Astrocyte of the spinal cord (primary cell): ENCODE measurements at regions not wholly inside any gene's neighbourhood (a gene's known extent, or its start where the extent isn't known, plus 50 kb on each side); places are given as distances from the start of the nearest gene placed in this dataset.

Source experiments
- DNase-seq: peaks from one replicate; pipeline ENCODE4 v3.0.0; 2011; ENCODE audit warnings: low read depth, low spot score
- H3K4me3 ChIP-seq: 2 replicates; pipeline ENCODE4 v1.5.1; 2011; ENCODE audit warnings: low read depth, mild to moderate bottlenecking, low read length, moderate library complexity
- CTCF ChIP-seq: IDR thresholded peaks from 2 replicates; pipeline ENCODE4 v1.5.1; 2012; ENCODE audit warnings: low read depth, mild to moderate bottlenecking, low read length, inconsistent platforms
- in situ Hi-C: cut with HindIII; loops from 2 replicates; pipeline ENCODE4 v1.10.0; 2017; ENCODE audit warnings: low sequenced_read_pairs

- TF ChIP-seq CTCF, result no peak
- in situ Hi-C loops, result no loop called here
- DNase-seq, result no peak
- H3K4me3 ChIP-seq, result no peak overlapping the region
Measured at GRCh38 chr13:56980856-56981255, 159.9 kb upstream of the PRR20A start.

GRCh38 chr13:56986121-56986520, 154.6 kb upstream of the PRR20A start:
- TF ChIP-seq CTCF, result no peak
- no peak overlapping the region for H3K4me3 ChIP-seq
- in situ Hi-C loops, result no loop called here
- DNase-seq, result no peak

- TF ChIP-seq CTCF, result no peak
- no peak overlapping the region for H3K4me3 ChIP-seq
- no peak for DNase-seq
- in situ Hi-C loops, result no loop called here
Measured at GRCh38 chr13:56988543-56988942, 152.2 kb upstream of the PRR20A start.

- no peak for DNase-seq
- TF ChIP-seq CTCF, result no peak
- H3K4me3 ChIP-seq, result no peak overlapping the region
- in situ Hi-C loops, result no loop called here
Measured at GRCh38 chr13:57003682-57004081, 137.0 kb upstream of the PRR20A start.

- no peak overlapping the region for H3K4me3 ChIP-seq
- in situ Hi-C loops, result no loop called here
- DNase-seq, result no peak
- TF ChIP-seq CTCF, result no peak
Measured at GRCh38 chr13:57017357-57017756, 123.4 kb upstream of the PRR20A start.

GRCh38 chr13:57018915-57019314, 121.8 kb upstream of the PRR20A start:
- in situ Hi-C loops, result no loop called here
- DNase-seq, result no peak
- H3K4me3 ChIP-seq, result no peak overlapping the region
- no peak for TF ChIP-seq CTCF

- no peak for TF ChIP-seq CTCF
- H3K4me3 ChIP-seq, result no peak overlapping the region
- in situ Hi-C loops, result no loop called here
- DNase-seq, result no peak
Measured at GRCh38 chr13:57030671-57031070, 110.0 kb upstream of the PRR20A start.
